ENCODE measurements at regions not wholly inside any gene's neighbourhood (a gene's known extent, or its start where the extent isn't known, plus 50 kb on each side); places are given as distances from the start of the nearest gene placed in this dataset.

- intact Hi-C loops (cut with DNase I): no loop called here
- no peak overlapping the region for H3K4me3 ChIP-seq
- WGBS, 3 donors: 87 to 91% (median 90%) methylated on average over 6 of the region's 6 CpGs
- no peak for TF ChIP-seq EP300 (IDR thresholded peaks at IDR 0.05)
- TF ChIP-seq, protein P1, sequence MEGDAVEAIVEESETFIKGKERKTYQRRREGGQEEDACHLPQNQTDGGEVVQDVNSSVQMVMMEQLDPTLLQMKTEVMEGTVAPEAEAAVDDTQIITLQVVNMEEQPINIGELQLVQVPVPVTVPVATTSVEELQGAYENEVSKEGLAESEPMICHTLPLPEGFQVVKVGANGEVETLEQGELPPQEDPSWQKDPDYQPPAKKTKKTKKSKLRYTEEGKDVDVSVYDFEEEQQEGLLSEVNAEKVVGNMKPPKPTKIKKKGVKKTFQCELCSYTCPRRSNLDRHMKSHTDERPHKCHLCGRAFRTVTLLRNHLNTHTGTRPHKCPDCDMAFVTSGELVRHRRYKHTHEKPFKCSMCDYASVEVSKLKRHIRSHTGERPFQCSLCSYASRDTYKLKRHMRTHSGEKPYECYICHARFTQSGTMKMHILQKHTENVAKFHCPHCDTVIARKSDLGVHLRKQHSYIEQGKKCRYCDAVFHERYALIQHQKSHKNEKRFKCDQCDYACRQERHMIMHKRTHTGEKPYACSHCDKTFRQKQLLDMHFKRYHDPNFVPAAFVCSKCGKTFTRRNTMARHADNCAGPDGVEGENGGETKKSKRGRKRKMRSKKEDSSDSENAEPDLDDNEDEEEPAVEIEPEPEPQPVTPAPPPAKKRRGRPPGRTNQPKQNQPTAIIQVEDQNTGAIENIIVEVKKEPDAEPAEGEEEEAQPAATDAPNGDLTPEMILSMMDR (IDR thresholded peaks at IDR 0.05): no peak
- H3K27ac ChIP-seq: no peak overlapping the region
- DNase-seq: no peak
- H3K27me3 ChIP-seq: no peaks in the 10 kb centered on the region
- H3K4me1 ChIP-seq (ENCODE audit: insufficient read depth): no peaks in the 10 kb centered on the region
- H3K9me3 ChIP-seq: no peaks in the 10 kb centered on the region
- H3K36me3 ChIP-seq: no peaks in the 10 kb centered on the region
Observed at GRCh38 chr13:38519229-38519911, 167.5 kb upstream of the FREM2 start.

DNA sequence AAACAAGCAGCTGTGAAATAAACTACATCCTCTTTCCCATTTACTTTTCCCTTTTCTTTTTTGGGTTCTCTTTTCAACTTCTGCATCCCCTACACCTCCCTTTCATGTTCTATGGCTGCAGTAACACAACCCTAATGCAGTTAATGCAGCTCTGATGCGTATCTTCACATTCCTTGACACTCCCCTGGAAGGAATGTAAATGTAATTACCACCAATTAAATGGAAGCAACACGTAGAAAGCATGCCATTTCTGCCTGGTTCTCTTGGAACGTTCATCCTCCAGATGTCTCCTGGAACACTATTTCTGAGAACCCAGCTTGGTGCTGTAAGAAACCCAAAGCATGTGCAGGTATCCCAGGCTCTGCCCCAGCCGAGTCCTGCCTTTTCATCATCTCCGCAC, 166.8 kb upstream of the FREM2 start:
- no peak for DNase-seq
- intact Hi-C loops (cut with DNase I): no loop called here
- no peaks in the 10 kb centered on the region for H3K36me3 ChIP-seq
- no peak overlapping the region for H3K27ac ChIP-seq
- 90 to 93% (median 91%) methylated on average over 5 of the region's 5 CpGs for WGBS, 3 donors
- H3K4me1 ChIP-seq (ENCODE audit: insufficient read depth): no peaks in the 10 kb centered on the region
- no peaks in the 10 kb centered on the region for H3K27me3 ChIP-seq
- no peak overlapping the region for H3K4me3 ChIP-seq
- no peak for TF ChIP-seq POLR2A (IDR thresholded peaks at IDR 0.05)
- TF ChIP-seq, protein P1 (IDR thresholded peaks at IDR 0.05): no peak
- TF ChIP-seq EP300 (IDR thresholded peaks at IDR 0.05): no peak
- no peaks in the 10 kb centered on the region for H3K9me3 ChIP-seq

GRCh38 chr13:38527140-38527539, 159.7 kb upstream of the FREM2 start:
- intact Hi-C loops (cut with DNase I): no loop called here
- Histone ChIP-seq H3K4me3 (no peak overlapping the region), H3K27ac (no peak overlapping the region), H3K36me3 (no peaks in the 10 kb centered on the region), H3K27me3 (no peaks in the 10 kb centered on the region), H3K9me3 (no peaks in the 10 kb centered on the region), H3K4me1 (ENCODE audit: insufficient read depth) (no peaks in the 10 kb centered on the region)
- TF ChIP-seq POLR2A (IDR thresholded peaks at IDR 0.05) (no peak), EP300 (IDR thresholded peaks at IDR 0.05) (no peak)
- no peak for DNase-seq
- 87 to 94% (median 93%) methylated on average over 5 of the region's 5 CpGs for WGBS, 3 donors

GRCh38 chr13:38528986-38529385, 157.9 kb upstream of the FREM2 start:
- no peak for TF ChIP-seq EP300 (IDR thresholded peaks at IDR 0.05)
- Histone ChIP-seq H3K9me3 (no peaks in the 10 kb centered on the region), H3K27me3 (no peaks in the 10 kb centered on the region), H3K36me3 (no peaks in the 10 kb centered on the region), H3K4me3 (no peak overlapping the region), H3K4me1 (ENCODE audit: insufficient read depth) (no peaks in the 10 kb centered on the region), H3K27ac (no peak overlapping the region)
- DNase-seq: no peak
- intact Hi-C loops (cut with DNase I): no loop called here
- WGBS, 3 donors: 30 to 61% (median 43%) methylated on average over 2 of the region's 2 CpGs

DNA sequence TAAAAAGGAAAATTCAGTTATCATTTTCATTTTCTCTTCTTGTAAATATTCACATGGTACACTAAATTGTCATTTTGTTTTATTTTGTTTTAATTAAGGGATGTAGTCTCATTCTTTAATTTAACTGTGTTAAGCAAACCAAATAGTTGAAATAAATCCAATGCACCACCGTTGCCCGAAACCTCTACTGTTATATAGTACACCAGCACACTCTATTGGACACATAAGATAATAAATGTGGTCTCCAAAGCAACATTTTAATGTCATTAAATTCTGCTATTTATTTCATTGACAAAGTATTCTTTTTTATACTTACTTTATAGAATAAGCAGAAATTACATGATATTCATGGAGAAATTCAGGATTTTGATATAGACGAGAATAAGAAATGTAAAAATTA, 156.4 kb upstream of the FREM2 start:
- 21 to 30% (median 23%) methylated on average over 3 of the region's 3 CpGs for WGBS, 3 donors
- Histone ChIP-seq H3K36me3 (no peaks in the 10 kb centered on the region), H3K9me3 (no peaks in the 10 kb centered on the region), H3K4me1 (ENCODE audit: insufficient read depth) (no peaks in the 10 kb centered on the region), H3K27ac (no peak overlapping the region), H3K4me3 (no peak overlapping the region), H3K27me3 (no peaks in the 10 kb centered on the region)
- no peak for DNase-seq
- intact Hi-C loops (cut with DNase I): no loop called here
- TF ChIP-seq, protein P1 (IDR thresholded peaks at IDR 0.05): peak in 1 of 3 donors; percentile 47
- TF ChIP-seq EP300 (IDR thresholded peaks at IDR 0.05): no peak
- TF ChIP-seq POLR2A (IDR thresholded peaks at IDR 0.05): no peak
